T1000 (cell line): ENCODE measurements at regions not wholly inside any gene's neighbourhood (a gene's known extent, or its start where the extent isn't known, plus 50 kb on each side); places are given as distances from the start of the nearest gene placed in this dataset.

Experiments
- DNase-seq: peaks from one replicate; lab custom pipeline; 2025; ENCODE audit warnings: mixed read lengths; lab: John Stamatoyannopoulos, UW

DNA sequence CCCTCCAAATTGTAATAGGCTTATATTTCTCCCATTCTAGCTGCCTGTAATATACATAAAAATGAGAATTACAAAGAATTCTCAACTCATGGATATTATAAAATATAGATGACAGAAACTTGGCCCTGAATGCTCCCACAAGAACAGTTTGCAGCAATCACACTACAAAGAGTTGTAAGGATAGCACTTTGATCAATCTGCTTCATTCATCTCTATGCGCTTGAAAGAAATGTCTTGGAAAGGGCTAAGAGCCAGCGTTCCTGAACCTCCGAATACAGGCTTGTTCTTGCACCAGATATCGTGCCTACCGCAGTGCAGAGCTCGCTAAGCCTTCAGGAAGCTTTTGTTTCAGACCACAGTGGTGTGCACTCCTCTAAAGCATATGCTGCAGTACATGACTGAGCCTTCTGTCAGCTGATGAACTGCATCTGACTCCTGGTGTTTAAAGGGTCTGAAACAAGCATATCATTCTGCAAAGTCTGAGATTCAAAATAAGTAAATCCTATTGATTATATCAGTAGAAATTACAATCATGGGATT lies 417.6 kb upstream of the ZFP42 start:
- DNase-seq, result no peak

DNA sequence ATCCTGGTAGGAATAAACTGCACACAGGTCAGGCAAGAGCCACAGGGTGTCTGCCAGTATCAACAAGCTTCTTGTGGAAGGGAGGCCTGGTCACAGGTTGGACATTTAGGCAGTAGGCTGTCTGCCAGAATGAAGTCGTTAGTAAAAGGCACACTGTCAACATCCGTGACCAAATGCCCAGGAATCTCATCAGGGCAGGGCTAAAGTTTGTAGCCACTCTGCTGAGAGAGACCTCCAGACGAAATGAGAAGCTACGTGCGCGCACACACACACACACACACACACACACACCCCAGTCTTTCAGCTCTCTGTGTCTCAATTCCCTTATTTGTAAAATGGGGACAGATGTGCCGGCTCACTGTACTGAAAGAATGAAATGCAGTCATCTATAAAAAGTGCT lies 408.7 kb upstream of the ZFP42 start:
- no peak for DNase-seq

DNA sequence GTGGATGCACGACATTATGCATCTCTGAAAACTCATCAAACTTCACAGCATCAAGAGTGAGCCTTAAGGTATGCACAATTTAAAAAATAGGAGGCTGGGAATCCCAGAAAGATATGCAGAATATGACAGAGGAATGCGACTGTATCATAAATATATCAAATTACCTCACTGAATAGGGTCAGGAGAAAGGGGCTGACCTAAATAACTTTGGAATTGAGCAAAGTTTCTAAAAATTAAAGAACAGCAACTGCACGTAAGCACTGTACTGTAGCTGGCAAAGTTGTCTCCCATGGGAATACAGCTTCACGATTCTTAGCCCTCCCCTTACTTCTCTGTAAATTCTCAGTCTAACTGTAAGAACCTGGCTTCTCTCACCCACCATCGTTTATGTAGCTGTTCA lies 397.4 kb upstream of the ZFP42 start:
- DNase-seq, result no peak

DNA sequence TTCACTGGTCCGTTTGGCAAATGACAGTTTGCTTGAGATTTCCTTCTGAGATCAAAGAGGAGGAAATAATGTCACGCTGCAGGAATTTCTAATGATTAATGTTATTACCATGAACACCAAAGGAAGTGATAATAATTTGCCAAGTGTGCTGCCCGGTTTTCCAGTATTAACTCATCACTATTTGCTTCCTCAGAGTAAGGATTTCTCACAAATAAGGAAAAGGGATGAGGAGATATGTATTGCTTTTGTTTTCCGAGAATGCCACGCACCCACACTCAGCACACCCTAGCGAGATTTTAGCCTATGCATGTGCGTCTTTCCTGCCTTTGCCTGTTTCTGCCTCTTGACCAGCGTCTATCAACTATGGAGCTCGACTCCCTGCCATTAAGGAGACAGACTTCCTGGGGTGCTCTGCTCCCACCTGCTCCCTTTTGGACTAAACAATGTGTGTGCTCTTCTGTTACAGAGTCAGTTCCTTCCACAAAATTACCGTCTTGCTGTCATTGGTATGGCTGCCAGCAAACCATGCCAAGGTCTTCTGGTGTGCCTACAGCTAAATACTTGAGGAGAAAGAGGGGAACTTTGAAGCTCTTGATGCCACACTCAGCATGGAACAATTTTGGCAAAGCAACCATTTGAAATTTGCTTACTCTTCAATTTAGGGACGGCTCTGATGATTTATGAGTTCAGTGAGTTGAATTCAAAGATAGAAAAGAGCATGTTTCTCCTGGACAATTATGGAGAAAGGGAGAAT lies 393.1 kb upstream of the ZFP42 start:
- DNase-seq, result no peak

DNA sequence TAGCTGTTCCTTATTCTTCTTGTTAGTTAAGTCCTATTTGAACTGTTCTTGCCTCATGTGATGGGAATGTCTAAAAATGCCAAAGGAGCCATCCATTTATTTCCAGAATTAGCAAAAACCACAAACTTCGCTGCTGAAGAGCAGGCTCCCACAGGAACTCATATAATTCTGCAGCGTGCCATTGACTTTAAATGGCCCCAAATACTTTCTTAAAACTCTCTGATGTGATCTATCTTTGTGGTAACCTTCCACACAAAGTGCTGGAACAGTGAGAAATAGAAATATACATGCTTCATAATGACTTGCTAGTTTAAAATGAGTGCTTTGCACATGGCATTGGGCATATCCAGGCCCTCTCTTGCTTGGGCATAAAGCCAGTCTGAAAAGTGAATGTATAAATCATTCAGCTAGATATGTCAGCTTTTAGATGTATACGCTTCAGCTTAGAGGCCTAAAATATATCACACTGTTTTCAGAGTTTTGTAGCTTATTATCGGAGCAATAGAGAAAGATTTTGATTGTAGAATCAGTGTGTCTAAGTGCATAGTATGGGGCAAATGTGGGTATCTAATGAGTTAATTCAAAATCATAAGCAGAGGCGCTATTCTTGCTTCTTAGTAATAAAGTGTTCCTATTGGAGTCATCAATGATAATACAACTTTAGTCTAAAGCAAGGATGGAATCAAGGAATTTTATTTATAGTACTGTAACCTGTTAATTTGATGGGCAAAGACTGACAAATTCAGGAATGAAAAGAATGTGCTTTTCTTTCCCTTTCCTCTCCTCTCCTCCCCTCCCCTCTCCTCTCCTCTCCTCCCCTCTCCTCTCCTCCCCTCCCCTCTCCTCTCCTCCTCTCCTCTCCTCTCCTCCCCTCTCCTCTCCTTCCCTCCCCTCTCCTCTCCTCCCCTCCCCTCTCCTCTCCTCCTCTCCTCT lies 392.2 kb upstream of the ZFP42 start:
- DNase-seq, result no peak

DNA sequence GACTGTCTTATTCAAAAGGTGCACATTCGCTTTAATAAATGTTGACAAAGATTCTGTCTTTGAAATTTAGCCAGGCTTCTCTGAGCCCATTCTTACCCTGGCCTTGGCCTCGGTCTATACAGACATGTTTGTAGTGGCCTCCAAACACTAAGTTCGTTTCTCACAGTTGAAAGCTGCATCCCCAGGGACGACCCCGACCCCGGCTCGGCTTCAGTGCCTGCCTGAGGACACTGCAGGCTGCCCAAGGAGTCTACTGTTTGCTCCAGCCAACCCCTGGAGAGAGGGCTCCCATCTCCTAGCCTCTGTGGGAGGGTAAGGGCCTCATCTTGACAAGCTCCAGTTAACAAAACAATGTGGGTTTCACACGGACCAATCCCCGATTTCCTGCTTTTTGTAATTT lies 390.6 kb upstream of the ZFP42 start:
- DNase-seq, result no peak

DNA sequence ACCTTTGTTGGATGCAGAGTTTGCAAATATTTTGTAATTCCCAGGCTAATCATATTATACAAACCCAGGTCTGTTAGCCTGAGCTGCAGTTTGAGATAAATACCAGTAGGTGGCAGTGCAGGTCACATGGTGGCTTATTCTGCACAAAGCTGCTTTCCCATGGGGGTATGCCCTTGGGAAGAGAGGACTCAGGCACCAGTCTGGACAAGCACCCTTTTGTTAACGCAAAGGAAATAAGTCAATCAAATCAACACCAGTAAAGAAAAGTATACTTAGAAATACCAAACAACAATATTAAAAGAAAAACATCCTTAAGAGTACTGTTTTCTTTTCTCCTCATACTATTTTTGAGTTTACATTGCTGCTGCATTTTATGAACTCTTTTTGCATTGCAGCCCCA lies 389.0 kb upstream of the ZFP42 start:
- DNase-seq, result peak; percentile 5

DNA sequence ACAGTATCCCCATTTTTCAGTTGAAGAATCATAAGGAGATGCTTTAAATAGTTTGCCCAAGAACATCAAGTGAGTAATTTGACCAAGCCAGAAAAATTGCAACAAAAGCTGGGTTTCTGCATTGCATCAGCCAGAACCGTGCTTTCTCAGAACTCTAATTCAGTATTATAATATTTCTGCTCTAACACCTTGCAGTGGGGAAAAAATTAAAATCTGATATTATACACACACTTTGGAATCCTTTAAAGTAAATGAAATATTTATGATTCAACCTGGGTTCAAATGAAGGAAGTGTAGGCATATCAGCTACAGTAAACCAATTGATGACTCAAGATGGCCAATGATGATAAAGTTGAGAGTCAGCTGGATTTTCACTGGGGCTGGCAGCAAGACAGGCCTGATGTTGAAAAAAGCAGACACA lies 387.6 kb upstream of the ZFP42 start:
- no peak for DNase-seq

DNA sequence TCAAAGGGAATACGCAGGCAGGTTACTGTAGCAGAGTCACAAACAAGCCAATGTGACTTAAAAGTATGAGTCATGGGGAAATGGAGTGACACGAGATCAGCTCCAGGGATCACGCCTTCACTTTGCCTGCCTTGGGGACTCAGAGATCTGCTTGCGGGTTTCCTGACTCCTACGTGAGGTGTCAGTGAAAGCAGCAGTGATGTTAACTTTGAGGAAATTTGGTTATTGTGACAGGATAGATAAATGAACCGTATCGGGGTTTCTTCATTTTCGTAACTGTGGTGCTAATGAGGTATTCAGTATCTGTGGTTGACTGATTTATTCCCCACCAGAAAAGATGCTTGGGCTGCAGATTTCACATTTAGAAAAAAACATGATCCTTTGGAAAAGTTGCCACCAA lies 383.3 kb upstream of the ZFP42 start:
- no peak for DNase-seq

DNA sequence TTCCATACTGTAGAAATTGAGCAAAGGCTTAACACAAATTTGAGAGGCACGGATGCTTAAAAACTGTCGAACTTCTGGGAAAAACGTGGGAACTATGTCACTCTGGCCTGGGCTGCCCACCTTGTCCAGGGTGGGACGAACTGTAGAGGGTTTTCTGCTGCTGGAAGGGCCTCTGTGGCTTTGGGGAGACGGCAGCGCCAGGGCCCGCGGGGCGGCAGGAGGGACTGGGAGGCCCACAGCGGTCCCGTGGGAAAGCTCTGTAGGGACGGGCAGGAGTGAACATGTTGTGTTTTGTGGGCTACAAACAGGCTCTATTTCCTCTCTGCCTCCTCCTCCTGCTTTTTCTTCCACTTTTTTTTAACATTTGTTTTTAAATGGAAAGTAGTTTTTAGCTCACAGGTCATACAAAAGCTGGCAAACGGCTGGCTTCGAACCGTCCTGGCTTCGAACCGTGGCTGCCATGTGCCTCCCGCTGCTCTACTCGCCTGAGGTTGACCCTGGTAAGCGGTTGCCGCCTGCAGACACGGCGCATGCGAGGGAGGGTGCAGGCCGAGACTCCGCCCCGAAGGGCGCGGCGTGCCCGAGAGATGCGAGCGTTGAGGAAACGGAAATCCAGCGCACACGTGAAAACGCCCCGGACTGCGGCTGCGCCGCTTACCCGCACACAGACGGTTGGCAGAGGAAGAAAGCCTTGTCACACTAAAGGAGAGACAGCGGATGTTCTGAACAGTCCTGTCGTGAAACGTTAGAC lies 382.3 kb upstream of the ZFP42 start:
- no peak for DNase-seq

DNA sequence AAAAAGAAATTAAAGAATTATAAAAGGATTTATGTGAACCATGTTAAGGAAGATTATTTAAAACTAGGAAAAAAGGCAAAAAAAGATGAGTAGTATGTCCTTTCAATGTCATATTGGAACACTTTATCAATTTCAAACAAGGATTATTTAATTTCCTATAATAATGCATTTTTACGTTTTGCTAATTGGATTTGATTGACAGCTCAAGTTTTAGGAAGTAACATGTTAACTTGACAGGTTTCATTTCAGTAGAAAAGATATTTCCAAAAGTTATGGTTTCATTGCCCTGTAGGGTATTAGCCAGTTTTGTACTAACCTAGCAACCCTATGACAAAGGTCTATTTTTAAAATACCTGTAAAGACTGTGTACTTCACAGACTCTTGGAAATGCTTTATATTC lies 379.6 kb upstream of the ZFP42 start:
- DNase-seq, result no peak

DNA sequence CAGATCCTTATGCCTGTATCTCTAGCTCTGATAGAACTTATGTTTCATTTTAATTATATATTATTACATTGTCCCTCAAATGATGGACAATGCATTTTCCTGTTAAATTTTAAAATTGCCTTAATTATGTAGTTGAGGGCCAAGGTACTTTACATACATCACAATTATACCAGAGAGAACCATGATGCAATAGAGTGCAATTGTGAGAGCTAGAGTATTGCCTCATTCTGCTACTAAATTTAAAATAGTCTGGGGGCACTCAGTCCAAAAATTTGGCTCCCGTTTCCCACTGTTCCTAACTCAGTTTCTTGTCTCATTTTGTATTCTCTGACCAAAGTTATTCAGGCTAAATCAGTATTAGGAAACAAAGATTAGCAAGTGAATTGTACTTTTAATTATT lies 378.5 kb upstream of the ZFP42 start:
- no peak for DNase-seq

DNA sequence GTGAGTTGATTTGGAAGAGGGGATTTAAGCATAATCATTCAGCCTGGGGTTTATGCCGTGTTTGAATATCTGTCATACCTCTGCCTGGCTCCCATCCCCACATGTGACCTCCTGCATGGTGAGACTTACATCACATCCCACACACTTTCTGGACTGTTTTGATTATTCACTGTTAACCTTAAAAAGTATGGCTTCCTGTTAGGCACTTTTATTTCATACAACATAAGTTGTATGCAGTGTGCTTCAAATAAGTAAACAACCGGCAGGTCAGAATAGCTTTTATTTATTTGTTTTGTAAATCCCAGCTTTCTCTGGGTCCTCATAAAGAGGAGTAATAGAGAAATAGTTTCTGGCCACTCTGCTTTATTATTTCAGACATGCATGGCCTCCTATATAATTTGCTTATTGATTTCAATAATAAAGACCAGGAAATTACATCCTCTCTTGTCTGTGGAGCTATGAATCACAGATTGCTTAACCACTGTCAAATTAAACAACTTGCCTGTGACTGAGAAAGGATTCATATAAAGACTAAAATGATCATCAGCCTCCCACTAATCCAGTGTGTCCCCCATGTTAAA lies 376.8 kb upstream of the ZFP42 start:
- no peak for DNase-seq

DNA sequence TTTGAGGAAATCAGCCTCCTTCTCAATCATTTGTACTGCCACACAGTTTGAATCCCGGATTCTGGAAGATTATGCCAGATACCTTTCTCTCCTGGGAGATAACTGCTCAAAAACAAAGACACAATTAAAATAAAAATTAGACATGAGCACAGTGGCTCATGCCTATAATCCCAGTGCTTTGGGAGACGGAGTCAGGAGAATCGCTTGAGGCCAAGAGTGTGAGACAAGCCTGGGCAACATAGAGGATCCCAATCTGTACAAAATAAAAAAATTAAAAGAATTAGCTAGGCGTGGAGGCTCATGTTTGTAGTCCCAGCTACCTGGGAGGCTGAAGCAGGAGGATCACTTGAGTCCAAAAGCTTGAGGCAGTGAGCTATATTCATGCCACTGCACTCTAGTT lies 376.3 kb upstream of the ZFP42 start:
- no peak for DNase-seq

DNA sequence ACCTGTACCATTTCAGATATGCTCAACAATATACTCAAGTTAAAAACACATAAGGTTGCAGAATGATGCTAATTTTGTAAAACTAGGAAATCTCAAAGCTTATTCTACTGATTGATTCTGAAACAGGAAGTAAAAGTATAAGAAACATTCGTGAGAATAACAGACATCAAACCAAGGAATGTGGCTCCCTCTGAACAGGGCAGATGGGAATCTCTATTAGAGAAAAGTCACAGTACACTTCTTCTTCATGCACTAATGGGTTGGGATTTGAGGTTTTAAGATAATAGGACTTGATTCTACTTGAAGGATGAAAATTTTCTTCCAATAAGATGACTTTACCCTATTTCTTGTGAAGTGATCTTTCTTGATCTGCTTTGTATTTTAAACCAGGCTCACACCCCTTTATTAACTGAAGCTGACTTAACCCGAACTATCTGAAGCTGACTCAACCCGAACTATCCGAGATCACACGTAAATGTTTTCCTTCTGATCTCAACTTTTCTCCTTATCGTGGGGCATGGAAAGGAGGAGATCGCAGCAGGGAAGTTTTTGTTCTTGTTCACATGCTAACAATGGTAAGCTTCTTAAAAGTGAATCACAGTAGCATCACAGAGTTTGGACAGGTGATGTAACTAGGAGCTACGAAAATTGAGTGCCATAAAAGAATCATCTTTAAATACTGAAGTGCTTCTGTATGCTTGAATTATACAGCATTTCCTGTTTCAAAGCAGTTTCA lies 363.1 kb upstream of the ZFP42 start:
- no peak for DNase-seq

DNA sequence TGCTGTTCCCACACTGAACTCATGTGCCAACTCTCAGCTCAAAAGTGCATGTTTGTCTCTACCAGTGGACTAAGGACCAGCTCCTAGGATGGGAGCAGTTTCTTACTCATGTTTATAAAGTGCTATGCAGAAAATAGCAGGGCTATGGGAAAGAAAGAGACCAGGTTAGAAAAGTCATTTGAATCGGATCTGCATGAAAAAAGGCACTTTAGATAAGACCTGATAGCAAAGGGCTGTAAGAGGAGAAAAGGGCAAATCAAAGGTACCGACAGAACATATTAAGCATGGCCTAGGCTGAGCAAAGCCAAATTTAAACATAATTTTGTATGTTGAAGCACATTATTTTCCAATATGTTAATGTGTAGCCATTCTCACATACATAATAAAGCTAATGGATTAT lies 362.3 kb upstream of the ZFP42 start:
- DNase-seq, result no peak

DNA sequence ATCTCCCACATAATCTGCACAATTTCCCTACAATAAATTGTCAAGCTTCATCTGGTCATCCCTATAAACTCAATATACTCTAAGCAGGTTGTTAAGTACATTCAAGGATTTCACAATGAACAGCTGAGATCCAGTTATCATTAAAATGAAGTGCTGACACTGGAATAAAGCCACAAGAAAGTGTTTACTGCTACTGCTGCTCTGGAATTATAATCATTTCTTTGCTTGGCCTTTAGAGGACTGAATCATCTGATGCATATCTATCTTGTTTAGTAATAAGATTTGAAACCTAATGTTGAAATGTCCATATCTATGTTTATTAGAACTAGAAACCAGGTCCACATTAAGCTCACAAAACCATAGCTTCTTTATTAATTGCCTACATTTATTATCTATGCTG lies 338.6 kb upstream of the ZFP42 start:
- no peak for DNase-seq

DNA sequence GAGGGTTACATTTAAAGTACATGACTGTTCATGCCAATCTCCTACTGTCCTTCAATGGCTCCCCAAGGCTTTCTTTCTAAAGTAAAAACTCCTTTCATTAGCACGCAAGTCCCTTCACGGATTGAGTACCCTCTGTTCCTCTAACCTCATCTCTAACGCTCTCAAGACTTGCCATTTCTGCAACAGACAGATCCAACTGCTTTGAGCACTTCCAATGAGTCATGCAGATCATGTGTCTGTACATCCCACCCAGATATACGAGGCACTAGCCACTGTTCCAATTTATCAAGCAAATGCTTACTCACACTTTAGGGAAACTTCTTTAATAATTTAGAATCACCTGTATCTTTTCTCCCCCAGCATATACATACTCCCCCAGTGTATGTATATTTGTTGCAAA lies 332.5 kb upstream of the ZFP42 start:
- DNase-seq, result no peak

DNA sequence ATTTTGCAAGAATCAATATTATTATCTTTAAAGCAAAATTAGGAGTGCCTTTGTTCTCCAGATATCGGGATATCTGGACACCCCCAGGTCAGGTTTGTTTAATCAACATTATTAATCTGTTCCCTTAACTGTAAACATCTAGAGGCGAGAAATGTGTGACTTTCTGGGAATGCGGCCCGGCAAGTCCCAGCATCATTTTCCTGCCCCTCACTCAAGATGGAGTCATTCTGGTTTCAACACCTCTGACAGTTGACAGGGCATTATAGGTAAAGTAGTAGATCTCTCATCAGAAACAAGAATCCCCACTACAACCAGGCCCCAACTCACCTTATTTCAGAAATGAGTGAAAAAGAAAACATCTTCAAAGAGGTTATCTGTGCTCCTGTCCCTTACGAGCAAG lies 331.6 kb upstream of the ZFP42 start:
- DNase-seq, result no peak

DNA sequence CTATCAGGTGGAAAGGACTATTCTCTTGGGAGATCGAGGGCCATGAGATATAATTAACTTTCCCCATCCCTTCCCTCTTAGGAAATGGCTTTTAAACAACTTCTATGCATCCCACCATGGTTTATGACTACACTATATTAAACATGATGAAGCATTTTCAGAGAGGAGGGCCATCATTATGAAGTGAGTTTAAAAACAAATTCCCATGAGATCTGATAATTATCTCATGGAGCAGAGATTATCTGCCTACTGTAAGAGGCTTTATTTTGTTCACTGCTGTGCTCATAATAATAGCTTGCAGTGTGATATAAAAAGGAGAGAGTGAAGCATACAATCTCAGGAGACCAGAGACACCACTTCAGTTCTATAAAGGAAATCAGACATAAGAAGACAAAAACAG lies 330.5 kb upstream of the ZFP42 start:
- DNase-seq, result no peak

DNA sequence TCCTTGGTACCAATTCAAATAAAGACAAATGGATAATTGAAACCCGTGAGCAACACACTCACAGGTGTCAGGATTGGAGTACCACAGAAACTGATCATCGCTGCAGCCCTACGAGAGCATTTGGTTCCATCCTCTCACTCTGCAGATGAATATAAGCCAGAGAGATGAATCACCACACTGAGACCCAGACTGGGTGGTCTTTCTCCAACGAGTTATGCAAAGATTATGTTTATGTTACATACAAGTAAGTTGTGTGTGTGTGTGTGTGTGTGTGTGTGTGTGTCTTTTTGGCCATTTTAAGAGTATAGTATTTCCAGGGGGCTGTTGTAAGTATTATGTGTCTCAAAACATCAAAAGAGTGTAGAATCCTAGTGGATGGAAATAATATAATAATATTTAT lies 329.5 kb upstream of the ZFP42 start:
- DNase-seq, result no peak
